Neural cell (in vitro differentiated cells): ENCODE measurements at regions not wholly inside any gene's neighbourhood (a gene's known extent, or its start where the extent isn't known, plus 50 kb on each side); places are given as distances from the start of the nearest gene placed in this dataset.

Experiments
- H2AFZ ChIP-seq: fragments of 200-600, 300-800 bp; sonication (generic), shearing (Covaris generic); 2 replicates; pipeline ENCODE4 v1.6.0; 2014; ENCODE audit warnings: low read depth, mild to moderate bottlenecking, antibody characterized with exemption, low read length, moderate library complexity
- H3F3A ChIP-seq: fragments of 200-600 bp; shearing (Covaris generic); 2 replicates; pipeline ENCODE4 v1.6.1; 2016; ENCODE audit warnings: mild to moderate bottlenecking, moderate library complexity, mixed read lengths, antibody characterized with exemption, low read length; ENCODE audit not compliant: insufficient read depth, poor library complexity, severe bottlenecking
- H3K27ac ChIP-seq: fragments of 200-600, 300-800 bp; sonication (generic), shearing (Covaris generic); 2 replicates; pipeline ENCODE4 v1.5.1; 2014; ENCODE audit warnings: mild to moderate bottlenecking, low read length, moderate library complexity
- H3K27me3 ChIP-seq: fragments of 300-800, 200-600 bp; sonication (generic), shearing (Covaris generic); 2 replicates; pipeline ENCODE4 v1.6.0; 2014; ENCODE audit warnings: mild to moderate bottlenecking, low read depth, low read length, moderate library complexity; ENCODE audit not compliant: insufficient read depth
- H3K36me3 ChIP-seq: fragments of 300-800, 200-600 bp; sonication (generic), shearing (Covaris generic); 2 replicates; pipeline ENCODE4 v1.5.1; 2014; ENCODE audit warnings: mild to moderate bottlenecking, antibody characterized with exemption, low read length, moderate library complexity; ENCODE audit not compliant: insufficient read depth
- H3K4me2 ChIP-seq: fragments of 300-800, 200-600 bp; sonication (generic), shearing (Covaris generic); 2 replicates; pipeline ENCODE4 v1.6.0; 2014; ENCODE audit warnings: mild to moderate bottlenecking, low read length
- H3K4me3 ChIP-seq: fragments of 300-800, 200-600 bp; sonication (generic), shearing (Covaris generic); 2 replicates; pipeline ENCODE4 v1.5.1; 2014; ENCODE audit warnings: mild to moderate bottlenecking, low read length, moderate library complexity
- H3K79me2 ChIP-seq: fragments of 200-600 bp; shearing (Covaris generic); replicated peaks from 2 replicates; pipeline ENCODE4 v1.6.0; 2014; ENCODE audit warnings: mild to moderate bottlenecking, low read length, moderate library complexity; ENCODE audit not compliant: insufficient read depth
- H3K9ac ChIP-seq: fragments of 300-800, 200-600 bp; sonication (generic), shearing (Covaris generic); 2 replicates; pipeline ENCODE4 v1.6.1; 2016; ENCODE audit warnings: mild to moderate bottlenecking, low read length, mixed read lengths
- H3K9me2 ChIP-seq: fragments of 200-600 bp; shearing (Covaris generic); 2 replicates; pipeline ENCODE4 v1.6.1; 2016; ENCODE audit warnings: mild to moderate bottlenecking, low read length, mixed read lengths; ENCODE audit not compliant: insufficient read depth
- H3K9me3 ChIP-seq: fragments of 200-600, 300-800 bp; sonication (generic), shearing (Covaris generic); 2 replicates; pipeline ENCODE4 v1.6.1; 2016; ENCODE audit warnings: mild to moderate bottlenecking, mixed run types, low read length, moderate library complexity, mixed read lengths
- H4K20me1 ChIP-seq: fragments of 200-600 bp; shearing (Covaris generic); 2 replicates; pipeline ENCODE4 v1.6.1; 2016; ENCODE audit warnings: mild to moderate bottlenecking, mixed run types; ENCODE audit not compliant: insufficient read depth
- CTCF ChIP-seq: fragments of 450-650 bp; IDR thresholded peaks from 2 replicates; pipeline ENCODE4 v1.5.1; 2014; ENCODE audit warnings: antibody characterized with exemption, mild to moderate bottlenecking, moderate library complexity; ENCODE audit not compliant: poor library complexity, severe bottlenecking
- EP300 ChIP-seq: fragments of 450-650 bp; conservative IDR thresholded peaks from 2 replicates; pipeline ENCODE4 v1.6.1; 2014; ENCODE audit warnings: antibody characterized with exemption, mild to moderate bottlenecking, moderate library complexity; ENCODE audit not compliant: poor library complexity, severe bottlenecking
- MXI1 ChIP-seq: fragments of 450-650 bp; conservative IDR thresholded peaks from 2 replicates; pipeline ENCODE4 v1.6.1; 2014; ENCODE audit warnings: antibody characterized with exemption, mild to moderate bottlenecking; ENCODE audit not compliant: poor library complexity, severe bottlenecking
- POLR2AphosphoS5 ChIP-seq: IDR thresholded peaks from 2 replicates; pipeline ENCODE4 v1.6.1; 2012
- RAD21 ChIP-seq: fragments of 450-650 bp; conservative IDR thresholded peaks from 2 replicates; pipeline ENCODE4 v1.6.1; 2014; ENCODE audit warnings: antibody characterized with exemption, mild to moderate bottlenecking, moderate library complexity
- REST ChIP-seq: IDR thresholded peaks from 2 replicates; pipeline ENCODE4 v1.6.1; 2012; ENCODE audit warnings: borderline replicate concordance
- SMC3 ChIP-seq: fragments of 450-650 bp; conservative IDR thresholded peaks from 2 replicates; pipeline ENCODE4 v1.6.1; 2014; ENCODE audit warnings: antibody characterized with exemption, mild to moderate bottlenecking, moderate library complexity; ENCODE audit not compliant: poor library complexity
- TAF1 ChIP-seq: IDR thresholded peaks from 2 replicates; pipeline ENCODE4 v1.6.1; 2012; ENCODE audit warnings: low read depth

GRCh38 chr2:83900862-83901261 lies 558.2 kb downstream of the SUCLG1 start:
- H3K4me3 ChIP-seq = no peak overlapping the region
- H3K27me3 ChIP-seq = no peaks in the 10 kb centered on the region
- H3K36me3 ChIP-seq = no peaks in the 10 kb centered on the region
- no peaks in the 10 kb centered on the region for H3F3A ChIP-seq
- H4K20me1 ChIP-seq = no peaks in the 10 kb centered on the region
- H3K79me2 ChIP-seq = no peaks in the 10 kb centered on the region
- H3K9me3 ChIP-seq = no peaks in the 10 kb centered on the region
- no peak overlapping the region for H2AFZ ChIP-seq
- no peak overlapping the region for H3K9ac ChIP-seq
- no peak for TF ChIP-seq TAF1
- TF ChIP-seq MXI1 = no peak
- no peak for TF ChIP-seq RAD21
- TF ChIP-seq POLR2AphosphoS5 = no peak
- no peak for TF ChIP-seq CTCF
- no peak for TF ChIP-seq EP300
- TF ChIP-seq REST = no peak
- TF ChIP-seq SMC3 = no peak
- H3K9me2 ChIP-seq = no peaks in the 10 kb centered on the region
- no peak overlapping the region for H3K27ac ChIP-seq
- no peak overlapping the region for H3K4me2 ChIP-seq

GRCh38 chr2:83899271-83899670 lies 559.8 kb downstream of the SUCLG1 start:
- no peak overlapping the region for H2AFZ ChIP-seq
- no peaks in the 10 kb centered on the region for H3K9me2 ChIP-seq
- no peak overlapping the region for H3K4me3 ChIP-seq
- no peaks in the 10 kb centered on the region for H3K9me3 ChIP-seq
- H3K36me3 ChIP-seq = no peaks in the 10 kb centered on the region
- no peak overlapping the region for H3K9ac ChIP-seq
- no peaks in the 10 kb centered on the region for H3K27me3 ChIP-seq
- H3K27ac ChIP-seq = no peak overlapping the region
- TF ChIP-seq EP300 (no peak), POLR2AphosphoS5 (no peak)
- H3K79me2 ChIP-seq = no peaks in the 10 kb centered on the region
- H3K4me2 ChIP-seq = no peak overlapping the region
- H4K20me1 ChIP-seq = no peaks in the 10 kb centered on the region
- H3F3A ChIP-seq = no peaks in the 10 kb centered on the region

- Histone ChIP-seq H3K4me3 (no peak overlapping the region), H3K27me3 (no peaks in the 10 kb centered on the region), H3K9me2 (no peaks in the 10 kb centered on the region), H3K9me3 (no peaks in the 10 kb centered on the region), H3K79me2 (no peaks in the 10 kb centered on the region), H4K20me1 (no peaks in the 10 kb centered on the region), H3F3A (no peaks in the 10 kb centered on the region), H3K9ac (no peak overlapping the region), H2AFZ (no peak overlapping the region), H3K27ac (no peak overlapping the region), H3K4me2 (no peak overlapping the region), H3K36me3 (no peaks in the 10 kb centered on the region)
- TF ChIP-seq CTCF (no peak), POLR2AphosphoS5 (no peak)
Measured at GRCh38 chr2:83894976-83895375, 564.1 kb downstream of the SUCLG1 start.
